Esophagus muscularis mucosa (tissue), 4 donors: ENCODE measurements at regions not wholly inside any gene's neighbourhood (a gene's known extent, or its start where the extent isn't known, plus 50 kb on each side); places are given as distances from the start of the nearest gene placed in this dataset.

Experiments used
- DNase-seq: peaks from one replicate; pipeline ENCODE4 v3.0.0-alpha.2; 2017; ENCODE audit errors: extremely low spot score
- H3K27ac ChIP-seq, 4 donors: fragments of 200-600 bp; sonication (generic); replicated peaks in 1 of 4; 1 replicate in 3 of 4; 2 replicates in 1 of 4; pipeline ENCODE4 v1.5.1; 2016 to 2019; ENCODE audit warnings: mild to moderate bottlenecking in 1 of 4
- H3K27me3 ChIP-seq, 4 donors: fragments of 200-600 bp; sonication (generic); one replicate each; pipeline versions ENCODE4 v1.5.1 to v1.6.0; 2016 to 2019
- H3K36me3 ChIP-seq, 4 donors: fragments of 200-600 bp; sonication (generic); one replicate each; pipeline ENCODE4 v1.5.1; 2016 to 2019
- H3K4me1 ChIP-seq, 4 donors: fragments of 200-600 bp; sonication (generic); one replicate each; pipeline ENCODE4 v1.5.1; 2016 to 2019
- H3K4me3 ChIP-seq, 4 donors: fragments of 200-600 bp; sonication (generic); 1 replicate in 2 of 4; 2 replicates in 2 of 4; pipeline ENCODE4 v1.5.1; 2016 to 2019; ENCODE audit warnings: mild to moderate bottlenecking in 4 of 4, moderate library complexity in 1 of 4
- H3K9me3 ChIP-seq, 4 donors: fragments of 200-600 bp; sonication (generic); 1 replicate in 3 of 4; 2 replicates in 1 of 4; pipeline ENCODE4 v1.5.1; 2016 to 2019
- EP300 ChIP-seq: sonication (generic); formaldehyde crosslinking; IDR thresholded peaks from one replicate; pipeline ENCODE4 v1.6.1; 2017; ENCODE audit warnings: antibody characterized with exemption
- POLR2A ChIP-seq: fragments of 450-650 bp; IDR thresholded peaks from one replicate; pipeline ENCODE4 v1.6.1; 2017; ENCODE audit warnings: antibody characterized with exemption, moderate library complexity, mild to moderate bottlenecking, low read depth
- POLR2AphosphoS5 ChIP-seq, 2 donors: sonication (generic); formaldehyde crosslinking; IDR thresholded peaks; one replicate each; pipeline ENCODE4 v1.6.1; 2017; ENCODE audit warnings: antibody characterized with exemption in 2 of 2
- WGBS: methylation state at CpG from one replicate; pipeline ENCODE4 v1.1.5; 2018; 5-methylcytosine and 5-hydroxymethylcytosine counted together
- intact Hi-C: fragments of 100-400 bp; cut with DNase I; formaldehyde crosslinking; loops from one replicate; pipeline ENCODE4 v1.15.1; 2023
- TF ChIP-seq, protein P1 (sequence below), 3 experiments: fragments of 200-600 bp in 2 of 3; fragments of 450-650 bp in 1 of 3; sonication (generic) in 2 of 3; IDR thresholded peaks; one replicate each; pipeline ENCODE4 v1.5.1; 2017 to 2019; ENCODE audit warnings: antibody characterized with exemption in 3 of 3, mild to moderate bottlenecking in 2 of 3, moderate library complexity in 1 of 3

DNA sequence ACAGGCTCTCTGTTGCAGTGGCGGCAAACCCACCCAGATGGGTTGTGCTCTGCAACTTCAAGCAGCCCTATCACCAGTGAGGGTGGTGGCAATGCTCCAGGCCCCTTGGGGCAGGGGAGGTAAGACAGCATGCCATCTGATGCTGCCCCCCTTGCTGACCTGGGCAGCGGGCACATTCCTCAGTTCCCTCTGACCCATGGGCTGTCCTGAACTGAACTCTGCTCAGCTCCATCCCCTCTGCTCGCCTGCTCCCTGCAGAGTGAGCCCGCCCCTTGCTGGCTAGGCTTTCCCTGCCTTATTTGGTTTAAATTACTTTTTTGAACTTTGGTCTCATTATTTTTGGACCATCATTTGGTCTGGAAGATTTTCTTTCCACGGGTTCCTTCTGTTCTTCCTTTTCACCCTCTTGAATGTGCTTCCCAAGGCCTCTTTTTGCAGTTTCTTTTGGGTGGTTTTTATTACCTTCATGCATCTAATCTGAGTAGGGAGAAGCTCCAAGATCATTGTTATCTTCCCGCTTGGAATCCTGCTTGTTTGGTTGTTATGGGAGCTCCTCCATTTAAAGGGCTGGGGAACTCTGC is 565.4 kb downstream of the TNS1 start:
- no peaks in the 10 kb centered on the region for H3K36me3 ChIP-seq
- peaks cover 38 to 77% (median 73%) of the 10 kb centered on the region in 4 donors for H3K4me1 ChIP-seq
- H3K4me3 ChIP-seq, result no peak overlapping the region
- intact Hi-C loops, result loop anchor here (10.0 kb wide), 1 partner anchor 163 kb away; no protein-coding TSS in a partner anchor
- DNase-seq, result peak; percentile 62
- no peaks in the 10 kb centered on the region for H3K27me3 ChIP-seq
- TF ChIP-seq POLR2A (no peak), POLR2AphosphoS5 (IDR thresholded peaks at IDR 0.05) (no peak), EP300 (no peak)
- TF ChIP-seq, protein P1, sequence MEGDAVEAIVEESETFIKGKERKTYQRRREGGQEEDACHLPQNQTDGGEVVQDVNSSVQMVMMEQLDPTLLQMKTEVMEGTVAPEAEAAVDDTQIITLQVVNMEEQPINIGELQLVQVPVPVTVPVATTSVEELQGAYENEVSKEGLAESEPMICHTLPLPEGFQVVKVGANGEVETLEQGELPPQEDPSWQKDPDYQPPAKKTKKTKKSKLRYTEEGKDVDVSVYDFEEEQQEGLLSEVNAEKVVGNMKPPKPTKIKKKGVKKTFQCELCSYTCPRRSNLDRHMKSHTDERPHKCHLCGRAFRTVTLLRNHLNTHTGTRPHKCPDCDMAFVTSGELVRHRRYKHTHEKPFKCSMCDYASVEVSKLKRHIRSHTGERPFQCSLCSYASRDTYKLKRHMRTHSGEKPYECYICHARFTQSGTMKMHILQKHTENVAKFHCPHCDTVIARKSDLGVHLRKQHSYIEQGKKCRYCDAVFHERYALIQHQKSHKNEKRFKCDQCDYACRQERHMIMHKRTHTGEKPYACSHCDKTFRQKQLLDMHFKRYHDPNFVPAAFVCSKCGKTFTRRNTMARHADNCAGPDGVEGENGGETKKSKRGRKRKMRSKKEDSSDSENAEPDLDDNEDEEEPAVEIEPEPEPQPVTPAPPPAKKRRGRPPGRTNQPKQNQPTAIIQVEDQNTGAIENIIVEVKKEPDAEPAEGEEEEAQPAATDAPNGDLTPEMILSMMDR (IDR thresholded peaks at IDR 0.05), result no peak
- peak overlapping the region; percentile 45 to 82 (median 68) for H3K27ac ChIP-seq
- WGBS, result 65% methylated on average over 6 of the region's 6 CpGs
- H3K9me3 ChIP-seq, result no peaks in the 10 kb centered on the region

DNA sequence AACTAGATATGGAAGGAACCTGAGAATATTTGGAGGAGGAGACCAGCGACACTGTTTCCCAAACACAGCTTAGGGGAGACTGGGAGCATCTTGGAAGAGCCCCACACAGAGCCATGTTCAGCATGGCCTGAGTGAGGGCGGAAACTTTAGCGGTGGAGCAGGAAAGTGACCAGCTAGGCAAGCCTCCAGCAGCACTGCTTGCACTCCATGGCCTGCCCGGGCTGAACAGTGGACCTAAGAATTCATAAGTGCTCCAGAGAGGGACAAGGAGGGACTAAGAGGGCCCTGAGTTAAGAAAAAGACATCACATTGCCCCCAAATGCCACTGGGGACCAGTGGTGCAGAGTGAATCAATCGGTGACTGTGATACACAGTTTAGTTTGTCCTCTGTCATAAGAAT is 566.4 kb downstream of the TNS1 start:
- H3K27me3 ChIP-seq, result no peaks in the 10 kb centered on the region
- H3K4me3 ChIP-seq, result no peak overlapping the region
- peaks cover 46 to 87% (median 83%) of the 10 kb centered on the region in 4 donors for H3K4me1 ChIP-seq
- TF ChIP-seq, protein P1 (IDR thresholded peaks at IDR 0.05), result no peak
- TF ChIP-seq POLR2A (no peak), POLR2AphosphoS5 (IDR thresholded peaks at IDR 0.05) (no peak), EP300 (no peak)
- no peaks in the 10 kb centered on the region for H3K36me3 ChIP-seq
- peak overlapping the region; percentile 16 to 82 (median 68) for H3K27ac ChIP-seq
- H3K9me3 ChIP-seq, result no peaks in the 10 kb centered on the region
- WGBS, result 66% methylated on average over 5 of the region's 5 CpGs
- peak; percentile 75 for DNase-seq
- intact Hi-C loops, result loop anchor here (10.0 kb wide), 1 partner anchor 162 kb away; no protein-coding TSS in a partner anchor

DNA sequence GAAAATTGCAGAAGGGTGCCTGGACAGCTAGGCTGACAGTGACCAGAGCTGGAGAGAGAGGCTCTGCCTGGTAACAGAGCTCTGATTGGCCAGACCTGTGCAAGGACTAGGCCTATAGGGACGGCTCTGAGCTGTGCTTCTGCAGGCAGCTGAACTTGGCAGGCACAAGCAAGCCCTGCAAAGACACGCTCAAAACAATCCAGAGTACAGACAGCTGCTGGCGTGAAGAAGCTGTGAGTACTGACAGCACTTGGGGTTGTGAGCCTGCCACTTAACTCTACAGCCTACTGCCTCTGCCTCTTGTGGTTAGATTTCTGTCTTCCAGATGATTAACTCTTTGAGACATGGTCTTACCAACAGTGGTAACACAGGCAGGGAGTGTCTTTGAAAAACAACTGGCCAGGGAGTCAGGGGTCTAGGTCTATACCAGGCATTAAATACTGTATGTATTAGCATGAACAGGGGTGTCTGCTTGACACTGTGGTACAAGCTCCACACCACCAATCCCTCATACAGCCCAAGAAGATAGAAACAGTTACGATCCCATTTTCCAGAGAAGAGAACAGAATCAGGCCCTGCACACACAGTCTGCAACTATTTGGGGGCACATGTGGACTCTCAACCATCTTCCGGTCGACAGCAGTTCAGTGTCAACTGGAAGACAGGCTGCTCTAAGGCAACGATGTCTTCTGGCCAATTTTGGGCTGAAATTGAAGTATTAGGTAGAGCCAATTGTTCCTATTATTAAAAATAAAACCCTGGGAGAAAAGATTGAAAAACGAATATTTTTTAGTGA is 568.4 kb downstream of the TNS1 start:
- Histone ChIP-seq H3K27me3 (no peaks in the 10 kb centered on the region), H3K4me3 (peak overlapping the region; percentile 6 to 18 (median 12)), H3K9me3 (no peaks in the 10 kb centered on the region), H3K36me3 (no peaks in the 10 kb centered on the region), H3K27ac (peak overlapping the region; percentile 67 to 75 (median 75)), H3K4me1 (peaks cover 48 to 94% (median 90%) of the 10 kb centered on the region in 4 donors)
- 23% methylated on average over 7 of the region's 8 CpGs for WGBS
- intact Hi-C loops, result loop anchor here (5.0 to 10.0 kb wide), 2 partner anchors 160 to 742 kb away; no protein-coding TSS in a partner anchor
- TF ChIP-seq POLR2A, result no peak
- peak; percentile 77 to 90 for TF ChIP-seq POLR2AphosphoS5 (IDR thresholded peaks at IDR 0.05)
- TF ChIP-seq EP300, result no peak
- TF ChIP-seq, protein P1 (IDR thresholded peaks at IDR 0.05), result no peak
- peak; percentile 95 for DNase-seq

DNA sequence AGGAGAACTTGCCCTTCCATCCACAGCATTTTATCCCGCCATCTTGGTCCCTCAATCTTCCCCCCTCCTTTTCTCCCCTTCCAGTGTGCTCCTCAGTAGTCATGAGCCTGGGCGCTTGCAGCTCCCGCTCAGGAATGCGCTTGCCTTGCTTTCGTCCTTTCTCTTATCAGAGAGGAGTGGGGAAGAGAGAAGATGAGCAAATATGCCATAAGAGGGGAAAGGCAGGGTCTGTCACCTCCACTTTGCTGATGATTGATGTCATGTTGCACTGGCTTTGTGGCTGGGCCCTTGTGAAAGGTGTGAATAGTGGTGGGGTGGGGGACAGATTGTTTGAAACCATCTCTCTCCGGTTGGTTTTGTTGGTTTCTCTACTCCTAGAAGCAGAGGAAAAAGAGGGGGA is 569.3 kb downstream of the TNS1 start:
- peak; percentile 66 for DNase-seq
- TF ChIP-seq POLR2AphosphoS5 (IDR thresholded peaks at IDR 0.05) (peak in 1 of 2 donors; percentile 63), EP300 (no peak), POLR2A (no peak)
- TF ChIP-seq, protein P1 (IDR thresholded peaks at IDR 0.05), result no peak
- H3K9me3 ChIP-seq, result no peaks in the 10 kb centered on the region
- WGBS, result 58% methylated on average over 6 of the region's 6 CpGs
- H3K4me1 ChIP-seq, result peaks cover 48 to 99% (median 95%) of the 10 kb centered on the region in 4 donors
- H3K27me3 ChIP-seq, result no peaks in the 10 kb centered on the region
- no peaks in the 10 kb centered on the region for H3K36me3 ChIP-seq
- peak overlapping the region; percentile 67 to 75 (median 75) for H3K27ac ChIP-seq
- intact Hi-C loops, result loop anchor here (5.0 to 10.0 kb wide), 2 partner anchors 159 to 741 kb away; no protein-coding TSS in a partner anchor
- H3K4me3 ChIP-seq, result peak overlapping the region; percentile 9 to 18 (median 12)
